ENCODE measurements at regions not wholly inside any gene's neighbourhood (a gene's known extent, or its start where the extent isn't known, plus 50 kb on each side); places are given as distances from the start of the nearest gene placed in this dataset.

- TF ChIP-seq AFF1 (IDR thresholded peaks at IDR 0.05; ENCODE audit: low read depth in 1 of 2, partially characterized antibody in 2 of 2) (no peak), CBFA2T2 (conservative IDR thresholded peaks at IDR 0.05) (0 out of 2 replicates have a peak, but pooled peaks have one; percentile 28)
These were observed 297.8 kb downstream of the RRAGC start (continued) for GRCh38 chr1:38561725-38562124.

GRCh38 chr1:38561110-38561509, 298.5 kb downstream of the RRAGC start:
- Histone ChIP-seq H3K36me3 (ENCODE audit: control insufficient read depth, insufficient read depth, low read length) (no peaks in the 10 kb centered on the region), H3K9ac (ENCODE audit: insufficient read depth in 1 of 2, low read depth in 2 of 2, low read length in 2 of 2) (no peak overlapping the region), H3K79me2 (ENCODE audit: control insufficient read depth, insufficient read depth, low read length) (no peaks in the 10 kb centered on the region), H3K4me3 (no peak overlapping the region), H3K4me1 (replicated peaks in 1 of 2; ENCODE audit: control insufficient read depth in 2 of 2, insufficient read depth in 2 of 2, low read length in 2 of 2) (peaks cover 8 to 20% of the 10 kb centered on the region in 2 experiments; a peak in 4 of 5 replicates), H4K20me1 (replicated peaks; ENCODE audit: control insufficient read depth, insufficient read depth, low read length) (no peaks in the 10 kb centered on the region), H3K9me1 (ENCODE audit: control insufficient read depth, insufficient read depth, low read length) (no peaks in the 10 kb centered on the region), H3K4me2 (ENCODE audit: insufficient read depth, low read length) (0 out of 2 replicates have a peak overlapping the region, but pooled peaks have one; percentile 1), H2AFZ (ENCODE audit: low read depth, low read length) (no peak overlapping the region), H3K27me3 (ENCODE audit: control insufficient read depth in 2 of 2, insufficient read depth in 2 of 2, low read length in 2 of 2) (peaks cover 12 to 27% of the 10 kb centered on the region in 2 experiments; a peak in 4 of 5 replicates), H3K9me3 (replicated peaks; ENCODE audit: control insufficient read depth, insufficient read depth, low read depth, low read length) (no peaks in the 10 kb centered on the region), H3K27ac (ENCODE audit: extremely low read depth, low read depth, low read length) (no peak overlapping the region)
- 11% methylated on average over 4 of the region's 4 CpGs for WGBS (ENCODE audit: insufficient coverage, low coverage, missing lambda C conversion rate)
- FAIRE-seq (peak; percentile 63), ATAC-seq (no peak), DNase-seq (ENCODE audit: extremely low read depth in 1 of 4, low spot score in 3 of 4) (no peak)
- ChIA-PET CTCF (ENCODE audit: low intra/inter-chr PET ratio) (no interaction called here), POLR2A (interaction anchor here (1.0 to 1.7 kb wide), 5 partner anchors 8 to 163 kb away, joined by 3 to 5 read pairs (median 3); no protein-coding TSS in a partner anchor)
- intact Hi-C loops (cut with micrococcal nuclease) (no loop called here), in situ Hi-C loops (cut with MboI) (no loop called here)
- BruUV-seq (replicated peaks): no TSS peak
- no peak for TF ChIP-seq TCF7 (IDR thresholded peaks at IDR 0.05; ENCODE audit: borderline replicate concordance)
- no peak for TF ChIP-seq MTF1 (CRISPR knock-in tag; IDR thresholded peaks at IDR 0.05; ENCODE audit: borderline replicate concordance)
- no peak for TF ChIP-seq XRCC5 (IDR thresholded peaks at IDR 0.05; ENCODE audit: low read depth, low read length)
- no peak for TF ChIP-seq DNMT1 (IDR thresholded peaks at IDR 0.05)
- no peak for TF ChIP-seq SRSF3 (IDR thresholded peaks at IDR 0.05; ENCODE audit: insufficient read depth, low read length)
- TF ChIP-seq WHSC1 (IDR thresholded peaks at IDR 0.05; ENCODE audit: low read length): no peak
- TF ChIP-seq ZNF655 (CRISPR knock-in tag; IDR thresholded peaks at IDR 0.05): no peak
- TF ChIP-seq ZNF551 (CRISPR knock-in tag; IDR thresholded peaks at IDR 0.05): no peak
- TF ChIP-seq POLR3A (IDR thresholded peaks at IDR 0.05; ENCODE audit: borderline replicate concordance, extremely low read depth, insufficient read depth, insufficient read length): no peak
- peak; percentile 25 for TF ChIP-seq CHD4 (IDR thresholded peaks at IDR 0.05; ENCODE audit: insufficient read depth, insufficient replicate concordance, low read depth, low read length, poor library complexity, severe bottlenecking)
- TF ChIP-seq RBM25 (IDR thresholded peaks at IDR 0.05; ENCODE audit: low read depth, low read length, severe bottlenecking): peak; percentile 93
- TF ChIP-seq MCM7 (IDR thresholded peaks at IDR 0.05): no peak
- no peak for TF ChIP-seq HOMEZ (CRISPR knock-in tag; IDR thresholded peaks at IDR 0.05)

Measured in K562 (cell line).